ENCODE measurements at regions not wholly inside any gene's neighbourhood (a gene's known extent, or its start where the extent isn't known, plus 50 kb on each side); places are given as distances from the start of the nearest gene placed in this dataset.
"Not testable (repeated sequence)": the region's sequence is repeated elsewhere in the genome, so short reads cannot be mapped to it uniquely, and the experiment has no call there.

DNA sequence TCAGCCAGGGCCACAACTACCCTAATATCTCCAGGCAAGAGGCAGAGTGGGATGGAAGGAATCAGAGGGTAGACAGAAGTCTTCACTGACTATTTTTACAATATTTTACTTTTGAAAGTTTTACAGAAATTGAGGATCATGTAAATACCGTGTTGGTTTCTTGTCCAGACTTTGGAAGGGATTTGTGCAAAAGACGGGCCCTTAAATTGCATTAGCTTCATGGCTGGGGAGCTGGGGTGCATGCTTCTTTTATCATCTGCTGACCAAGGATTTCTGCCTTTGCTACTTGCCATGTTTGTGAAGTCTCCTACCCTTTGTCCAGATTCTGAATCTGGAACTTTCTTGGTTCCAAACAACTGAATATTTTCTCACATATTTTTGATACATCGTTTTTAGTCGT, 107.7 kb upstream of the GRIN3A start:
- no peaks in the 10 kb centered on the region for H3K9me3 Mint-ChIP-seq (ENCODE audit: low read depth)
- TF ChIP-seq, protein P1, sequence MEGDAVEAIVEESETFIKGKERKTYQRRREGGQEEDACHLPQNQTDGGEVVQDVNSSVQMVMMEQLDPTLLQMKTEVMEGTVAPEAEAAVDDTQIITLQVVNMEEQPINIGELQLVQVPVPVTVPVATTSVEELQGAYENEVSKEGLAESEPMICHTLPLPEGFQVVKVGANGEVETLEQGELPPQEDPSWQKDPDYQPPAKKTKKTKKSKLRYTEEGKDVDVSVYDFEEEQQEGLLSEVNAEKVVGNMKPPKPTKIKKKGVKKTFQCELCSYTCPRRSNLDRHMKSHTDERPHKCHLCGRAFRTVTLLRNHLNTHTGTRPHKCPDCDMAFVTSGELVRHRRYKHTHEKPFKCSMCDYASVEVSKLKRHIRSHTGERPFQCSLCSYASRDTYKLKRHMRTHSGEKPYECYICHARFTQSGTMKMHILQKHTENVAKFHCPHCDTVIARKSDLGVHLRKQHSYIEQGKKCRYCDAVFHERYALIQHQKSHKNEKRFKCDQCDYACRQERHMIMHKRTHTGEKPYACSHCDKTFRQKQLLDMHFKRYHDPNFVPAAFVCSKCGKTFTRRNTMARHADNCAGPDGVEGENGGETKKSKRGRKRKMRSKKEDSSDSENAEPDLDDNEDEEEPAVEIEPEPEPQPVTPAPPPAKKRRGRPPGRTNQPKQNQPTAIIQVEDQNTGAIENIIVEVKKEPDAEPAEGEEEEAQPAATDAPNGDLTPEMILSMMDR (IDR thresholded peaks at IDR 0.05; ENCODE audit: unreplicated experiment): no peak
- no peak overlapping the region for H3K4me3 Mint-ChIP-seq (ENCODE audit: low read depth)
- H3K4me1 Mint-ChIP-seq (ENCODE audit: low read depth): peaks cover 1% of the 10 kb centered on the region
- no peaks in the 10 kb centered on the region for H3K36me3 Mint-ChIP-seq (ENCODE audit: insufficient read depth)
- no peak for DNase-seq (ENCODE audit: low spot score, unreplicated experiment)
- H3K27me3 Mint-ChIP-seq: no peaks in the 10 kb centered on the region
- H3K27ac Mint-ChIP-seq: no peak overlapping the region

DNA sequence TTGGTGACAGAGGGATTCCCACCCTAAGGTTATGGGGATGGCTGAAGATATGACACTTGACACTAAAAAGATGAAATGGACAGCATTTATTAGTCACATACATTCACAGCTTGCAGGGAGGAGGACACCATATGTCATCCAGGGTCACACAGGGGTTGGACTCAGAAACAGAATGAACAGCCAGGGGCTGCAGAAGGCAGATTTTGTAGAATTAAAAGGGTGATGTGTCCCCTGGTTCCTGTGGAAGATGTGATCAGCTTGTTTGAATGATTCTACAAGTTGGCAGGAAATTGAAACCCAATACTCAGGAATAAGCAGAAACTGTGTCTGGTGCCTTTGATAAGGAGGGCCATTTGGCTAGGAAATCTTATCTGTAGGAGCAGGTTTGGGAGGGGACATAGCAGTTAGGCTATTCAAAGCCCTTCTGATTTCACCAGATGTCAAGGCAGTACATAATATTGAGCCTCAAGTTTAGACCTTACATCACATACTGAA, 102.3 kb upstream of the GRIN3A start:
- H3K4me1 Mint-ChIP-seq (ENCODE audit: low read depth): no peaks in the 10 kb centered on the region
- no peaks in the 10 kb centered on the region for H3K27me3 Mint-ChIP-seq
- no peak for DNase-seq (ENCODE audit: low spot score, unreplicated experiment)
- no peaks in the 10 kb centered on the region for H3K9me3 Mint-ChIP-seq (ENCODE audit: low read depth)
- no peak overlapping the region for H3K4me3 Mint-ChIP-seq (ENCODE audit: low read depth)
- no peaks in the 10 kb centered on the region for H3K36me3 Mint-ChIP-seq (ENCODE audit: insufficient read depth)
- no peak overlapping the region for H3K27ac Mint-ChIP-seq
- TF ChIP-seq, protein P1 (IDR thresholded peaks at IDR 0.05; ENCODE audit: unreplicated experiment): no peak

DNA sequence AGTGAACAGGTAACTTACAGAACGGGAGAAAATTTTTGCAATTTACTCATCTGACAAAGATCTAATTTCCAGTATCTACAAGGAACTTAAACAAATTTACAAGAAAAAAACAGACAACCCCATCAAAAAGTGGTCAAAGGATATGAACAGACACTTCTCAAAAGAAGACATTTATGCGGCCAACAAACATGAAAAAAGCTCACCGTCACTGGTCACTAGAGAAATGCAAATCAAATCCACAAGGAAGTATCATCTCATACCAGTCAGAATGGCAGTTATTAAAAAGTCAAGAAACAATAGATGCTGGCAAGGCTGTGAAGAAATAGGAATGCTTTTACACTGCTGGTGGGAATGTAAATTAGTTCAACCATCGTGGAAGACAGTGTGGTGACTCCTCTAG, 100.5 kb upstream of the GRIN3A start:
- H3K4me1 Mint-ChIP-seq (ENCODE audit: low read depth); H3K36me3 Mint-ChIP-seq (ENCODE audit: insufficient read depth); H3K4me3 Mint-ChIP-seq (ENCODE audit: low read depth); DNase-seq (ENCODE audit: low spot score, unreplicated experiment); H3K27me3 Mint-ChIP-seq; H3K27ac Mint-ChIP-seq; H3K9me3 Mint-ChIP-seq (ENCODE audit: low read depth): not testable (repeated sequence)

DNA sequence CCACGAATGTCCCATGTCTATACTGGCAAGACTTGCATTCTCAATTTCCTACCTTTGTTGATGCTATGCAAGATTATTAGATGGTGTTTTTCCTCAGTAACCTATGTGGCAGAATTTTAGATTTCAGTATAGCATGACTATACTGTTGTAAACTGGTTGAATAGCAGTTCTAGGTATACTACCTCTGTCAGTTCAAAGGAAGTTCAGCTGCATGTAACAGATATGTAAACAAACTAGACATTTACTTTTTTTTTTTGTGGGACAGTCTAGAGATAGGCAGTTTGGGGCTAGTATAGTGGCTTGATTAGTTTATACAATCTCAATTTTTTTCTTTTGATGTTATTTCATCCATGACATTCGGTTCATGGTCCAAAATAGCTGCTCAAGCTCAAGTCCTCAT, 97.6 kb upstream of the GRIN3A start:
- TF ChIP-seq, protein P1 (IDR thresholded peaks at IDR 0.05; ENCODE audit: unreplicated experiment): no peak
- H3K4me1 Mint-ChIP-seq (ENCODE audit: low read depth): no peaks in the 10 kb centered on the region
- no peak for DNase-seq (ENCODE audit: low spot score, unreplicated experiment)
- H3K27me3 Mint-ChIP-seq: no peaks in the 10 kb centered on the region
- no peak overlapping the region for H3K27ac Mint-ChIP-seq
- no peaks in the 10 kb centered on the region for H3K9me3 Mint-ChIP-seq (ENCODE audit: low read depth)
- H3K4me3 Mint-ChIP-seq (ENCODE audit: low read depth): no peak overlapping the region
- H3K36me3 Mint-ChIP-seq (ENCODE audit: insufficient read depth): no peaks in the 10 kb centered on the region

DNA sequence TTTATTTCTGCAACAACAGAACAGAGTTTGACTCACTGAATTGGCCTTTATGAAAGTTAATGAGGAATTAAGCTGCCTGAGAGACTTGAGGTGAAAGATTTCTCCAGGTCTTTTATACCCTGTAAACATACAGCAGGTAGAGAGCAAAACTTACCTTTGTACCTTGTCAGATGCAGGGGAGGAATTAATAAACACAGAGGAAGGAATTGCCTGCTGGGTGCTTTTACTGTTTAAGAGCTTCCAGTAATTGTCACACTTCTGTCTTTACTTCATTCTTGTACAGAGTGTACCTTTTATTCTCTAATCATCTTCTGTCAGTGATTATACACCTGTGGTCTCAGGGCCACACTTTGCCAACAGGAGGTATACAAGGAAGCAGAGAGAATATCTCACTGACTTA, 94.0 kb upstream of the GRIN3A start:
- H3K27ac Mint-ChIP-seq: no peak overlapping the region
- DNase-seq (ENCODE audit: low spot score, unreplicated experiment): no peak
- H3K4me1 Mint-ChIP-seq (ENCODE audit: low read depth): no peaks in the 10 kb centered on the region
- H3K4me3 Mint-ChIP-seq (ENCODE audit: low read depth): no peak overlapping the region
- TF ChIP-seq, protein P1 (IDR thresholded peaks at IDR 0.05; ENCODE audit: unreplicated experiment): no peak
- no peaks in the 10 kb centered on the region for H3K36me3 Mint-ChIP-seq (ENCODE audit: insufficient read depth)
- H3K9me3 Mint-ChIP-seq (ENCODE audit: low read depth): no peaks in the 10 kb centered on the region
- H3K27me3 Mint-ChIP-seq: no peaks in the 10 kb centered on the region

DNA sequence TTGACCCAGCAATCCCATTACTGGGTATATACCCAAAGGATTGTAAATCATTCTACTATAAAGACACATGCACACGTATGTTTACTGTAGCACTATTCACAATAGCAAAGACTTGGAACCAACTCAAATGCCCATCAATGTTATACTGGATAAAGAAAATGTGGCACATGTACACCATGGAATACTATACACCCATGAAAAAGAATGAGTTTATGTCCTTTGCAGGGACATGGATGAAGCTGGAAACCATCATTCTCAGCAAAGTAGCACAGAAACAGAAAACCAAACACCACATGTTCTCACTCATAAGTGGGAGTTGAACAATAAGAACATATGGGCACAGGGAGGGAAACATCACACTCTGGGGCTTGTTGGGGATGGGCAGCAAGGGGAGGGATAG, 83.0 kb upstream of the GRIN3A start:
- not testable (repeated sequence) for H3K4me3 Mint-ChIP-seq (ENCODE audit: low read depth); H3K36me3 Mint-ChIP-seq (ENCODE audit: insufficient read depth); H3K27me3 Mint-ChIP-seq

DNA sequence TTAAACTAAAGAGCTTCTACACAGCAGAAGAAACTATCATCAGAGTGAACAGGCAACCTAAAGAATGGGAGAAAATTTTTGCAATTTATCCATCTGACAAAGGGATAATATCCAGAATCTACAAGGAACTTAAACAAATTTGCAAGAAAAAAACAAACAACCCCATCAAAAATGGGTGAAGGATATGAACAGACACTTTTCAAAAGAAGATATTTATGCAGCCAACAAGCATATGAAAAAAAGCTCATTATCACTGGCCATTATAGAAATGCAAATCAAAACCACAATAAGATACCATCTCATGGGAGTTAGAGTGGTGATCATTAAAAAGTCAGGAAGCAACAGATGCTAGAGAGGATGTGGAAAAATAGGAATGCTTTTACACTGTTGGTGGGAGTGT, 82.5 kb upstream of the GRIN3A start:
- not testable (repeated sequence) for H3K27me3 Mint-ChIP-seq; H3K36me3 Mint-ChIP-seq (ENCODE audit: insufficient read depth); H3K27ac Mint-ChIP-seq; DNase-seq (ENCODE audit: low spot score, unreplicated experiment); H3K4me1 Mint-ChIP-seq (ENCODE audit: low read depth); H3K4me3 Mint-ChIP-seq (ENCODE audit: low read depth)
- peaks cover 18% of the 10 kb centered on the region for H3K9me3 Mint-ChIP-seq (ENCODE audit: low read depth)

More for the DNA sequence above, 83.0 kb upstream of the GRIN3A start:
- DNase-seq (ENCODE audit: low spot score, unreplicated experiment); H3K4me1 Mint-ChIP-seq (ENCODE audit: low read depth); H3K27ac Mint-ChIP-seq: not testable (repeated sequence)
- H3K9me3 Mint-ChIP-seq (ENCODE audit: low read depth): peaks cover 18% of the 10 kb centered on the region
